HG02623 (cell line): ENCODE measurements at regions not wholly inside any gene's neighbourhood (a gene's known extent, or its start where the extent isn't known, plus 50 kb on each side); places are given as distances from the start of the nearest gene placed in this dataset.

ENCODE experiments used
- ATAC-seq: cut with Tn5 transposase; IDR thresholded peaks from one replicate; pipeline ENCODE4 v1.9.1; 2021; ENCODE audit warnings: moderate library complexity; ENCODE audit not compliant: unreplicated experiment

DNA sequence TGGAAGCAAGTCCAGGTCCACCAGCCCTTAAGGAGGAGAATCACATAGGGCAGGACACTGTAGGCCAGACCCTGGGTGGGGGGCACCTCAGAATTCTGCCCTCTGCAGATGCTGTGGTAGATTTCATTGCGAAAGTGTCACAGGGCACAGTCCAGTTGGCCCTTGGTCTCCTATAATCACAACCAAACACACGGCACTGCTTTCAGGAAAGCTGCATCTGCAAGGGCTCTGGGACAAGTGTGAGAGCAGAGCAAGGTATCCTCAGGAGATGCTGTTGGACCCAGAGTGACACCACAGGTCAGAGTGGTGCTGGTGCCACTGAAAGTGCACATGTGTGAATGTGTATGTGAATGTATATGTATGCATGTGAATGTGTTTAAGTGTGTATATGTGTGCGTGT is 88.6 kb upstream of the MBNL2 start:
- ATAC-seq = no peak

DNA sequence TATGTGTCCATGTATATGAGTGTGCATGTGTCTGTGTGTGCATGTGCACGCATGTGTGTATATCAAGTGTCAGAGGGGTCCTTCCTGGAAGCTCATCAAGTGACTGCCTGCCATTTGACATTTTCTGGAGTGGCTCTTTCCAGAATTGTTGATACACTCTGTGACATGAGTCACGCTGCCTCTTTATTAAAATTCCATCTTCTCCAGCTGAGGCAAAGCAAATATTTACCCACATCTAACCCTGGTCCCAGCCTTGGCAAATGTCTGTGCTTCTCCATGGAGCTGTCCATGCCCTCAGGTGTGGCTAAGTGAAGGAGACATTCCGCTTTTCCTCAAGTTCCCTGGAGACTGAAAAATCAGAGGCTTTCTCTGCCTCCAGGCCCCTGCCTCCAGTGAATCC is 88.2 kb upstream of the MBNL2 start:
- no peak for ATAC-seq

DNA sequence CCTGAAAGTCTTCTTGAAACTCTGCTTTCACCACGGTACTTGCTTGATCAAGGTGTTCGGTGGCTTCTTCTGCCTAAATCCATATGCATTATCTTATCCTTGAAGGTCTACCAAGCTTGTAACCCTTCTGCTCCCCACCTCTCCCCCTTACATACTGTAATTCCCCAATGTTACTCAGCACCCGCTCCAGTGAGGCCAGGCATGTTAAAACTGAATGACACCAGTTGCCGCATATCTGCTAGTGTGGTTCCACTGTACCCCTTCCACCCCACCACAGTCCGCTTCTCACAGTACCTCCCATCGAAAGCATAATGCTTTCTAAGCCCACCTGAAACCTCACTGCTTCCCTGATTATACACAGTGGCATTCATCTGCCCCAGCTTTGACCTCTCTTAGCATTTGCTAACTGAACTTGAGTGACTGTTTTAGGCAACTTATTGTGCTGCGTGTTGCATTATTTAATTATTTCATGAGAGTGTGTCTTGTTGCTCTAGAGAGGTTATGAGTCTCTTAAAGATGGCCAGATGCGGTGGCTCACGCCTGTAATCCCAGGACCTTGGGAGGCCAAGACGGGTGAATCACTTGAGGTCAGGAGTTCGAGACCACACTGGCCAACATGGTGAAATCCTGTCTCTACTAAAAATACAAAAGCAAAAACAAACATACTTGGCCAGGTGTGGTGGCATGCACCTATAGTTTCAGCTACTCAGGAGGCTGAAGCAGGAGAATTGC is 87.6 kb upstream of the MBNL2 start:
- ATAC-seq = no peak

DNA sequence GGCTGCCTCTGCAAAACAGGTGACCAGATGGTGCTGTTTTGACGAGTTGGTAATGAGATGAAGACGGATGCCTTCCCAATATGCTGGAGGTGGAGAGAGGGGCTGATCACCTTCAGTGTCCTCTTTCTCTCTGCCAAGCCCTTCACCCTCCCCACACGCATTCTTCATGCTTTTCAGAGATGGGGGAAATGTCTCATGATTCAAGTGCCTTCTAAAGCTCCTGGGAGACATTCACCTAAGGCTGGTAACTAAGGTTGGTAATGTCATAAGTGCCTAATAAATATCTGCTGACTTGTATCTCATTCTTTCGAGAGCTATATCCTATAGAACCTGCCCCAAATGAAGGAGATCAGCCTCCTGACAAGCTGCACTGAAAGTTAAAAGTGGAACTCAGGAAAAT is 86.2 kb upstream of the MBNL2 start:
- no peak for ATAC-seq

DNA sequence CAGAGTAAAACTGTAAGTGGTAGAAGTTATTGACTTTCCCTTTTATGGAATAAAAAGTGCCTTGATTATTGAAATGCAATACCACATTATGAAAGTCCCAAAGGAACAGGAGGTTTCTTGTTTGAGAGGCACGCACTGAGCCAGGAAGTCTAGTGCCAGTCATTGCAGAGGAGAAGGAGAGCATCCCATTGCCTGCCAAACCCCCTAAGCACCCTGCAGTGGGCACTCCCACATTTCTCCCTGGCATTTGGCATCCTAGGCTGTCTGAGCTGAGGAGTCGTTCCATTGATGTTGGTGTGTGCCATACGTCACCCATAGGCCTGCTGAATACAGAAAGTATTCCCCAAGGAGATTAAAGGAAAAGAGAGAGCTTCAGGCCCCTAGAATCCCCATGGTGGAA is 85.7 kb upstream of the MBNL2 start:
- ATAC-seq = no peak

DNA sequence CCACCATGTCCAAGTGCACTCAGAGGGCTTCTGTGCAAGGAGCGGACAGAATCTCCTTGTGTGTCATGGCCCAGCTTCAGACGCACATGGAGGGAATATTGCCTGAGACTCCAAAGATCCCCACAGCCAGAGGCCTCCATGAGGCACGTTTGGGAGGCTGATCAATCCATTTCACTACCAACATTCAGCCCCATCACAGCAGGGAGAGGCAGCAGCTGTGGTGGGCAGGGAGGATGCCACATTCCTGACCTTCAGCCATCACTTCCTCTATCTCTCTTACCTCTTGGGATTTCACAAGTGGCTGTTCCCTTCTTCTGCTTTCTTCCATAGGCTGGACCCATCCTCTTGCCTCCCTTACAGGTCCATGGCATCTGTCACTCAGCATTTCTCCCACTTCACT is 82.4 kb upstream of the MBNL2 start:
- ATAC-seq = no peak

DNA sequence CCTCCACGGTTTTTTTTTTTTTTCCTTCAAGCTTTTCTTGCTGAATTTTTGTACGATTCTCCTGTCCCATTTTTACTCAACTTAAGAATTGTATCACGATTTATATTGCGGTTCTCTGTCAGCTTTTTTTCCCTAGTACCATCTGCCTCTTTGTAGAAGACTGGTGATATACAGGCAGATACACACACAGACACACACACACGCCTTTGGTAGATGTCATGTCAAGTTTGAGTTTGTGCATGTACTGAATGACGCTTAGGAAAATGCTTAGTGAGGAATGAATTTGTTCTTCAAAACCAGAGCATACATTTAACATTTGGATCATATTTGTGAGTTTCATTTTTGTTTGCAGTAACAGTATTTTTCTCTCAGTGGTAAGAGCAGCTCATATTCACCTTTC is 82.0 kb upstream of the MBNL2 start:
- no peak for ATAC-seq

DNA sequence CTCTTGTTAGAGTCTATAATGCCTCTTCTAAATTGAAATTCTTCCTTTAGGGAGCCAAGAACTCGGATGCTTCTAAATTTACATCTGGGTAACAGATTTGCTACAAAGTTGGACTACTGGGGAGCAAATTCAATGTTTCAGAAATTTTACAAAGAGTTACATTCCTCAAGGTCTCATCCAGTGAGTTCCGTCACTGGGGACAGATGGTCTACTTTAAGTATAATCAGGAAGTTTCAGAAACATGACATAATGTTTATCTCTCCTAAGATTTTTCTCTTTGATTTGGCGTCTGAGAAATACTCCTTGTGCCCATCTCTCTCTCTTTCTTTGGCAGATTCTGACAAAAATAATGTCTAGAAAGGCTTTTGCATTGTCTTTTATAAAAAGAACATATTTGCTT is 81.5 kb upstream of the MBNL2 start:
- ATAC-seq = no peak

DNA sequence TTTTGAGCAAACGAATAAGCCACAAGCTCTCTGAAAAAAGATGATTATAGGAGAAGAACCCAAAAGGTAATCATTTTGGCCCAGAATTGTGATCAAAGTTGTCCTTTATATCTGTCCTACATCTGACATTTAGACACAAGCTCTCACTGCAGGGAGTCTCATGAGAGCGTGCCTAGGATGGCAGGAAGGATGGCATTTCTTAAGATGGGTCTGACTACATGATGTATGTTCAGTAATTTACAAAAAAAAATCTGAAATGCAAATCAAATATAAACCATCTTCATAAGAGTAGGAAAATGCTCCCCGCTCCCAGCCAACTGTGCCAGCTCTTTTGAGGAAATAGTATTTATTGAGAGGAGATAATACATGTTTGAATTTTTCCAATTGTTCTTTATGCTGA is 81.0 kb upstream of the MBNL2 start:
- no peak for ATAC-seq

DNA sequence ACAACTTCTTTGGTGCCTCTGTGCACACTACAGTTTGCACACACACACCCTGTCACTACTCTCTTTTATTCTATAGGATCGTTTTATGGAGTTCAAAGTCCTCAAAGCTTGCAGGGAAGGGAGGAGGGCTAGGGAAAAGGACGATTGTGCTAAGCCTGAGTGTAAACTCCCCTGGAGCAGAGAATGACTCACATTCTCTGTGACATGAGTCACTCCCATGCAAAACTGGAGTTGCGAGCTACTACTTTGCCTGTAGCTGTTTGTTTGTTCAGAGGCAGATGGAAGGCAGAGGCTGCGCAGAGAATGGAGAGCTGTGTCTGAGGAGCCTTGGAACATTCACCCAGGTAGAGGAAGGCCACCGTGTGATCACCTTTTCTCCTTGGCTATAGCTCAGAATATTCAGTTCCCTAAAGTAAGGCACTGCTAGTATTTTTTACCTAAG is 80.5 kb upstream of the MBNL2 start:
- ATAC-seq = peak; percentile 96

DNA sequence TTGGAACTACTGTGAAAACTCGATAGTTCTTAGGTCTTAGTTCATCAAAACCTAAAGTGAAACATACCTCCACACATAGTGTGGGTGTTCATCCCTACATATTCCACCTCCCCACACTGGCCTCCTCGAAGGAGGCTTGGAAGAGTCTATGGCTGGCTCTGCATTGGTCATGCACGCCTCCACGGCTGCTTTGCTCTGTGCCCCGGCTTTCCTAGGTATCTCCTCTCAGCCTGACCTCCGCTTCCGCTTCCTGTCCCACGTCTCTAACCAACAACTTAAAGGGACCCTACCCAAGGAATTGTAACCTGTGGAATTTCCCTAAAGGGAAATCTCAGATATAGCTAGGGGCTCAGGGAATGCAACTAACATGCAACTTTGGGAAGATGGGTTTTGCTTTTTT is 79.7 kb upstream of the MBNL2 start:
- ATAC-seq = no peak

DNA sequence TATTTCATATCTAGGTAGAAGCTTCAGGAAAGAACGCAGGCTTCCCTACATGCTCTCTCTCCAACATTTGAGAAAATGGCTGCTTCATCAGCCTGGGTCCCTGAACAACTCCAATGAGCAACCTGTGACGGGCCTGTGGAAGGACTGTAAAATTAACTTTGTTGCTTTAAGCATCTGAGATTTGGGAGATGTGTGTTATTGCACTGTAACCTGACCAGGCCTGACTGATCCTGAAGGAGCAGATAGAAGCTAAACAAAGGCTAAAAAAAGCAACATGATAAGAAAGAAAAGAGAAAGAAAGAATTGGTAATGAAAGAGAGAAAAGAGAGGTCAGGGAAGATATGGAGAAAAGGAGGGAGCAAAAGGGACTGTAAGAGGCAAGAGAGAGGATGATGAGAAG is 77.1 kb upstream of the MBNL2 start:
- ATAC-seq = no peak

DNA sequence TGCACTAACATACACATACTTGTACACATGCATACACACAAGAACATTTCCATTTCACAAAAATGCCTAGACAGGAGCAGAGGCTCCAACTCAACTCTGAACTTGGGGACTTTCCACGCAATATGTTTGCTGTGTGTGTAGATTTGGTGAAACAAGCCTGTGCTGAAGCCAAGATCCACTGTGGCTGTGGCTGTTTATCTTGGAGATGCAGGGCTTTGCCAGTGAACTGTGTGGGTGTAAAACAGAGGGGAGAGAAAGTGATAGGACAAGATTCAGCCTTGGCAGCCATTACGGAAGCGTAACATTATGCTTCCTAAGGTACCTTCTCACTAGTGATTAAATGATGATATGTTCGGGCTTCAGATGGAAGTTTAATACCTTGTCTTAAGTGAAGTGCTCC is 73.2 kb upstream of the MBNL2 start:
- no peak for ATAC-seq

DNA sequence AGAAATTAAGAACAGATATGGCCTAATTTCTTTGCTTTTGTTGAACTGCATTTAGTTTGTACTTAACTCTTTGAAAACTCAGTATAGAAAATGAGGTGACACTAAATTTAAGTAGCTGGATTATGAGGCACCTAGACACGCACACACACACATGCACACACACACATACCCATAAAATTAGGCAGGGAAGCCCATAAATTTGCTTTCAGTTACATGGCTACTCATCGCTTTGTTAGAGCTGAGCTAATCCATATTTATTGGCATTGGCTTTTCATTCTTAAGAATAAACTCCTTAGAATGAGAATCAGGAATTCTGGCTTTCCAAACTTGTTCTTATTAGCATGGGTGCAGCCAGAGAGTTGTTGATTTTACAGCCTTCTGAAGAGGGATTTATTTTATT is 61.7 kb upstream of the MBNL2 start:
- no peak for ATAC-seq

DNA sequence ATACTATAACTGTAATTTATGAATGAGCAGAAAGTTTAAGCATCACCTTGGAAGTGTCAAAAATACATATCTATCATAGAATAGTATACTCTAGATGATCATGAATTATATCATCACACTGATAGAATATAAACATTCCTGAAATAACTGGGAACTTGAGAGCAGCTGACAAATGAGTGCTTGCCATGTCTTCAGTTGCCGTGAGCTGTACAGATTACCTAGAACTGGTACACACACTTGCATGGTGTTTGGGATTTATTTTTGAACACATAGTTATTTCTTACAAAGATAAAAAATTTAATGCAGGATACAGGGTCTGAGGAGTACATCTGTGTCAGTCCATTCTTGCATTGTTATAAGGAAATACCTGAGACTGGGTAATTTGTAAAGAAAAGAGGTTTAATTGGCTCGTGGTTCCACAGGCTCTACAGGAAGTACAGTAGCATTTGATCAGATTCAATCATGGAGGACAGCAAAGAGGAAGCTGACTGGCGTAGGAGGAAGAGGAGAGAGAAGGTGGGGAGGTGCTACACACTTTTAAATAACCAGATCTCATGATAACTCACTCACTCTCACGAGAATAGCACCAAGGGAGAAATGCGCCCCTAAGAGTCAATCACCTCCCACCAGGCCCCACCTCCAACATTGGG is 60.4 kb upstream of the MBNL2 start:
- no peak for ATAC-seq

DNA sequence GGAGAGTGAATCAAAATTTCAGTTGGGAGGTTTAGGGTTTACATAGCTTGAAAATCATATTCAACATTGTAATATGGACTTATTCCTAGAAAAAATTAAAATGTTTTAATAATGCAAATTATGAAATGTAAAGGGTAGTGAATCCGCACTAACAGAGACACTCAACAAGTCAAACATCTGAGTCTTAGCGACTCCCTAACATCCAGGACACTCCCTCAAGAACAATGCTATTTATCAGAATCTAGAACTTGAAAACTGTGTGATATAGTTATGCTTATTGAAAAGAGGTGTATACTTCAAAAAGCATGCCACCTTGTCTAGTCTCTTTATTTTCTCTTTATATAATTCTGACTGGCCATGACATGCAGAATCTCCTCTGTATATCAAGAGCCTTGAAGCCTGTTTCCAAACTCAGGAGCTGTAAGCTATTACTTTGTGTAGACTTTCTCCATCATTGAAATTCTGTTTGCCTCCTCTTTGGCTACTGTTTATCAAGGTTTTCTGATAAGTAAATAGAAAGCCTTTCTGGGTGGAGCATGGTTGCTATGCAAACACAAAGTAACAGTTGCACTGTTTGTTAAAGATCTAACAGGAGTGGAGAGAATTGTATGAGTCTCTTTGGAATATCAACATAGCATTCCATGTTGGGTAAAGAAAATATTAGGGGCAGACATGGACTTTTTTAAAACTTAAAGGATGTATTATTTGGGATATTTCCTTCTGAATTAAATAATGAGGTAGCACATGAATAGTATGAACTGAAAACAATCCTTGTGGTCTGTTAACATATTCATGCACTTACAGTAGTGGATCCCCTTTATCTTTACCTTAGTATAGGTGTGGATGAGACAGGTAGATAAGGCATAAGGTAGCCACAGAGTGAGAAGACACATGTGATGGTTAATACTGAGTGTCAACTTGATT is 56.4 kb upstream of the MBNL2 start:
- ATAC-seq = no peak

DNA sequence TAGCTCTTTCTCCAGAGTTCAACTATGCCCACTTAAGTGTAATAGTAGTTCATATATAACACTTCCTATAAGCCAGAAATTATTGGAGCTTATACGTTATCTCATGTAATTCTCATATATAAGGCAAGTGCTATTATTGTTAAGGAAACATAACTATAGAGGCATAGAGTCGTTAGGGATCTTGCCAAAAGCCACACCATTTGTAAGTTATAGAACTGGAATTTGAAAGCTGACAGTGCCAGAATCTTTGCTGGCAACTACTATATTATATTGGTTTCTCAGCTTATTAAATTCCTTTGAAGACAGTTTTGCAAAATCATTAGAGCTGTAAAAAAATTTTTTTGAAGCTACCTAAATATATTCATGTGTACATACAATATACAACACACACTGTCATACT is 51.0 kb upstream of the MBNL2 start:
- ATAC-seq = no peak
